IMR-90 (cell line): ENCODE measurements at regions not wholly inside any gene's neighbourhood (a gene's known extent, or its start where the extent isn't known, plus 50 kb on each side); places are given as distances from the start of the nearest gene placed in this dataset.

Experiments
- ATAC-seq: fragments of 200-7000 bp; cut with Tn5 transposase; 2 replicates; pipeline ENCODE4 v1.9.1; 2020; ENCODE audit warnings: low read depth, mild to moderate bottlenecking, moderate library complexity
- BruUV-seq: library from RNA; stranded (reverse); fragments of 400-500 nt; replicated peaks from 2 replicates; lab custom pipeline; 2021; lab: Mats Ljungman, UMichigan
- CTCF ChIA-PET: fragments of 300-600 bp; formaldehyde crosslinking; extraction: SDS; loops from one replicate; lab custom pipeline; 2021; ENCODE audit warnings: antibody characterized with exemption; lab: Yijun Ruan, JAX
- POLR2A ChIA-PET: fragments of 300-600 bp; sonication (Branson Sonifier 250); formaldehyde crosslinking; loops from one replicate; lab custom pipeline; 2022; ENCODE audit warnings: antibody characterized with exemption; ENCODE audit not compliant: unreplicated experiment; lab: Charles Lee
- DNase-seq: peaks from one replicate; pipeline ENCODE4 v3.0.0; 2013
- H2AFZ ChIP-seq: replicated peaks from 2 replicates; pipeline ENCODE3; 2013; ENCODE audit warnings: low read length, mild to moderate bottlenecking; ENCODE audit not compliant: poor library complexity
- H2AK5ac ChIP-seq: 2 replicates; pipeline ENCODE4 v1.6.1; 2013; ENCODE audit warnings: low read depth, low read length, inconsistent platforms
- H2AK9ac ChIP-seq: replicated peaks from 2 replicates; pipeline ENCODE3; 2013; ENCODE audit warnings: mild to moderate bottlenecking, low read depth, low read length, moderate library complexity; ENCODE audit not compliant: poor library complexity
- H2BK120ac ChIP-seq: 2 replicates; pipeline ENCODE4 v1.6.1; 2013; ENCODE audit warnings: low read depth, low read length, inconsistent platforms
- H2BK15ac ChIP-seq: 3 replicates; pipeline ENCODE4 v1.6.1; 2013; ENCODE audit warnings: low read depth, low read length, inconsistent platforms
- H2BK20ac ChIP-seq: 2 replicates; pipeline ENCODE4 v1.6.1; 2013; ENCODE audit warnings: low read depth, mild to moderate bottlenecking, inconsistent platforms, low read length, moderate library complexity
- H2BK5ac ChIP-seq: 2 replicates; pipeline ENCODE4 v1.6.1; 2013; ENCODE audit warnings: mild to moderate bottlenecking, low read depth, low read length, inconsistent platforms; ENCODE audit not compliant: poor library complexity, severe bottlenecking
- H3K14ac ChIP-seq: replicated peaks from 2 replicates; pipeline ENCODE4 v1.6.1; 2013; ENCODE audit warnings: low read depth, low read length, inconsistent platforms
- H3K18ac ChIP-seq: 2 replicates; pipeline ENCODE4 v1.6.1; 2013; ENCODE audit warnings: low read depth, low read length, control low read depth
- H3K23ac ChIP-seq: 2 replicates; pipeline ENCODE4 v1.6.1; 2013; ENCODE audit warnings: low read depth, low read length, inconsistent platforms
- H3K27ac ChIP-seq: 2 replicates; pipeline ENCODE4 v1.5.1; 2013; ENCODE audit warnings: mild to moderate bottlenecking, control low read depth, low read length; ENCODE audit not compliant: insufficient read depth
- H3K27me3 ChIP-seq: 2 replicates; pipeline ENCODE4 v1.6.1; 2013; ENCODE audit warnings: low read length; ENCODE audit not compliant: control insufficient read depth, insufficient read depth
- H3K36me3 ChIP-seq: 2 replicates; pipeline ENCODE4 v1.6.1; 2013; ENCODE audit warnings: low read length, mixed read lengths; ENCODE audit not compliant: control insufficient read depth, insufficient read depth
- H3K4ac ChIP-seq: 2 replicates; pipeline ENCODE4 v1.6.1; 2013; ENCODE audit warnings: low read depth, low read length, inconsistent platforms
- H3K4me1 ChIP-seq: 2 replicates; pipeline ENCODE4 v1.6.1; 2013; ENCODE audit warnings: low read length, mixed read lengths; ENCODE audit not compliant: control insufficient read depth, insufficient read depth
- H3K4me2 ChIP-seq: 2 replicates; pipeline ENCODE4 v1.6.1; 2013; ENCODE audit warnings: low read depth, mild to moderate bottlenecking, control low read depth, low read length, moderate library complexity
- H3K4me3 ChIP-seq: 2 replicates; pipeline ENCODE4 v1.5.1; 2013; ENCODE audit warnings: low read depth, mild to moderate bottlenecking, control low read depth, low read length, moderate library complexity; ENCODE audit not compliant: insufficient read depth
- H3K56ac ChIP-seq: 2 replicates; pipeline ENCODE4 v1.6.1; 2013; ENCODE audit warnings: low read length, inconsistent platforms; ENCODE audit not compliant: insufficient read depth; ENCODE audit errors: extremely low read depth
- H3K79me1 ChIP-seq, 2 experiments: 2 replicates each; pipeline ENCODE4 v1.6.1; 2013; ENCODE audit warnings: low read length in 2 of 2, inconsistent platforms in 1 of 2, low read depth in 1 of 2
- H3K9ac ChIP-seq: 2 replicates; pipeline ENCODE4 v1.6.1; 2013; ENCODE audit warnings: low read depth, low read length, control low read depth
- H3K9me1 ChIP-seq: 2 replicates; pipeline ENCODE4 v1.6.1; 2013; ENCODE audit warnings: low read length, inconsistent platforms; ENCODE audit not compliant: insufficient read depth
- H3K9me3 ChIP-seq: 2 replicates; pipeline ENCODE4 v1.6.1; 2013; ENCODE audit warnings: low read length; ENCODE audit not compliant: control insufficient read depth, insufficient read depth
- H4K20me1 ChIP-seq: 2 replicates; pipeline ENCODE4 v1.6.1; 2013; ENCODE audit warnings: low read length, inconsistent platforms; ENCODE audit not compliant: insufficient read depth
- H4K5ac ChIP-seq: 2 replicates; pipeline ENCODE4 v1.6.1; 2013; ENCODE audit warnings: mild to moderate bottlenecking, low read depth, low read length, control low read depth
- H4K8ac ChIP-seq, 2 experiments: 2 replicates each; pipeline ENCODE4 v1.6.1; 2013; ENCODE audit warnings: low read depth in 2 of 2, low read length in 2 of 2, control low read depth in 1 of 2, inconsistent platforms in 1 of 2
- H4K91ac ChIP-seq: 2 replicates; pipeline ENCODE4 v1.6.1; 2013; ENCODE audit warnings: low read depth, low read length, inconsistent platforms; ENCODE audit not compliant: insufficient read depth
- ELK1 ChIP-seq: fragments of 150-350 bp; IDR thresholded peaks from 2 replicates; pipeline ENCODE4 v1.6.1; 2016; ENCODE audit warnings: low read depth, mild to moderate bottlenecking, low read length, moderate library complexity, borderline replicate concordance
- FOS ChIP-seq: fragments of 150-350 bp; IDR thresholded peaks from 2 replicates; pipeline ENCODE4 v1.6.1; 2016; ENCODE audit warnings: low read depth, low read length
- MXI1 ChIP-seq: IDR thresholded peaks from 2 replicates; pipeline ENCODE4 v1.6.1; 2012; ENCODE audit warnings: low read depth, mild to moderate bottlenecking, low read length, moderate library complexity, borderline replicate concordance
- USF2 ChIP-seq: fragments of 150-350 bp; IDR thresholded peaks from 2 replicates; pipeline ENCODE4 v1.6.1; 2017; ENCODE audit warnings: mild to moderate bottlenecking, antibody characterized with exemption, low read length, low read depth
- WGBS, 2 experiments: methylation state at CpG; one replicate each; pipeline versions ENCODE4 v1.1.5 to v1.1.7; 2013; ENCODE audit warnings: missing lambda C conversion rate in 2 of 2; ENCODE audit not compliant: insufficient read length in 1 of 2; ENCODE audit errors: extremely low coverage in 2 of 2; 5-methylcytosine and 5-hydroxymethylcytosine counted together
- dilution Hi-C: fragments of 300-500 bp; cut with HindIII; formaldehyde crosslinking; loops from one replicate; pipeline ENCODE4 v1.14.3; 2018; ENCODE audit warnings: low sequenced_read_pairs; ENCODE audit not compliant: unreplicated experiment
- in situ Hi-C: fragments of 300-500 bp; cut with MboI; formaldehyde crosslinking; loops from 3 replicates; pipeline ENCODE4 v1.14.3; 2019; ENCODE audit warnings: low sequenced_read_pairs, inconsistent platforms, mixed read lengths
- intact Hi-C: fragments of 100-400 bp; cut with micrococcal nuclease; formaldehyde crosslinking; loops from 2 replicates; pipeline ENCODE4 v1.10.0; 2022

DNA sequence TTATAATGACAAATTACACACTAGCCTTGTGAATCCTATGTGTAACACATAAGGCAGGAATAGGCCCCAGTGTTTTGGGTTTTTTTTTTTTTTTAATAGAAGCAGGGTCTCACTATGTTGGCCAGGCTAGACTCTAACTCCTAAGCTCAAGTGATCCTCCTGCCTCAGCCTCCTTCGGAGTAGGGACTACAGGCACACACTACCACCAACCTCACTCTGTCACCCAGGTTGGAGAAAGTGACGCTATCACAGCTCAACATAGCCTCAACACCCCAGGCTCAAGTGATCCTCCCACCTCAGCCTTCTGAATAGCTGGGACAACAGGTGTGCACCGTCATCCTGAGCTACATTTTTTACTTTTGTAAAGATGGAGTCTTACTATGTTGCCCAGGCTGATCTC is 205.8 kb upstream of the RREB1 start:
- H3K27me3 ChIP-seq, result peaks cover 20% of the 10 kb centered on the region
- H3K4me2 ChIP-seq, result no peak overlapping the region
- H3K27ac ChIP-seq, result no peak overlapping the region
- H2AFZ ChIP-seq, result no peak overlapping the region
- H3K4me3 ChIP-seq, result no peak overlapping the region
- in situ Hi-C loops, result no loop called here
- no peak overlapping the region for H3K23ac ChIP-seq
- H3K9me1 ChIP-seq, result no peaks in the 10 kb centered on the region
- no peaks in the 10 kb centered on the region for H3K79me1 ChIP-seq
- H4K20me1 ChIP-seq, result no peaks in the 10 kb centered on the region
- DNase-seq (no peak), ATAC-seq (no peak)
- no peak overlapping the region for H2BK20ac ChIP-seq
- H3K9me3 ChIP-seq, result no peaks in the 10 kb centered on the region
- no peak for TF ChIP-seq FOS
- TF ChIP-seq ELK1, result no peak
- no peak for TF ChIP-seq MXI1
- TF ChIP-seq USF2, result no peak
- H4K8ac ChIP-seq, result no peak overlapping the region
- no peak overlapping the region for H2BK5ac ChIP-seq
- H2AK9ac ChIP-seq, result no peak overlapping the region
- BruUV-seq, result no TSS peak
- no peaks in the 10 kb centered on the region for H3K4me1 ChIP-seq
- H2AK5ac ChIP-seq, result no peak overlapping the region
- intact Hi-C loops, result no loop called here
- H3K56ac ChIP-seq, result no peak overlapping the region
- H4K5ac ChIP-seq, result no peak overlapping the region
- WGBS, 2 experiments, result 67% methylated on average over 1 of the region's 3 CpGs; no CpG with 5 or more reads in 1 of the 2 experiments
- no peaks in the 10 kb centered on the region for H3K36me3 ChIP-seq
- no peak overlapping the region for H3K18ac ChIP-seq
- no peak overlapping the region for H2BK15ac ChIP-seq
- H3K14ac ChIP-seq, result no peak overlapping the region
- H3K4ac ChIP-seq, result no peak overlapping the region
- no peak overlapping the region for H2BK120ac ChIP-seq
- POLR2A ChIA-PET, result no interaction called here
- dilution Hi-C loops, result no loop called here
- H3K9ac ChIP-seq, result no peak overlapping the region
- no peak overlapping the region for H4K91ac ChIP-seq
- CTCF ChIA-PET, result interaction anchor here (0.6 kb wide), 1 partner anchor 426 kb away, joined by 3 read pairs; no protein-coding TSS in a partner anchor
